ENCODE measurements at regions not wholly inside any gene's neighbourhood (a gene's known extent, or its start where the extent isn't known, plus 50 kb on each side); places are given as distances from the start of the nearest gene placed in this dataset.
"Not testable (repeated sequence)": the region's sequence is repeated elsewhere in the genome, so short reads cannot be mapped to it uniquely, and the experiment has no call there.

DNA sequence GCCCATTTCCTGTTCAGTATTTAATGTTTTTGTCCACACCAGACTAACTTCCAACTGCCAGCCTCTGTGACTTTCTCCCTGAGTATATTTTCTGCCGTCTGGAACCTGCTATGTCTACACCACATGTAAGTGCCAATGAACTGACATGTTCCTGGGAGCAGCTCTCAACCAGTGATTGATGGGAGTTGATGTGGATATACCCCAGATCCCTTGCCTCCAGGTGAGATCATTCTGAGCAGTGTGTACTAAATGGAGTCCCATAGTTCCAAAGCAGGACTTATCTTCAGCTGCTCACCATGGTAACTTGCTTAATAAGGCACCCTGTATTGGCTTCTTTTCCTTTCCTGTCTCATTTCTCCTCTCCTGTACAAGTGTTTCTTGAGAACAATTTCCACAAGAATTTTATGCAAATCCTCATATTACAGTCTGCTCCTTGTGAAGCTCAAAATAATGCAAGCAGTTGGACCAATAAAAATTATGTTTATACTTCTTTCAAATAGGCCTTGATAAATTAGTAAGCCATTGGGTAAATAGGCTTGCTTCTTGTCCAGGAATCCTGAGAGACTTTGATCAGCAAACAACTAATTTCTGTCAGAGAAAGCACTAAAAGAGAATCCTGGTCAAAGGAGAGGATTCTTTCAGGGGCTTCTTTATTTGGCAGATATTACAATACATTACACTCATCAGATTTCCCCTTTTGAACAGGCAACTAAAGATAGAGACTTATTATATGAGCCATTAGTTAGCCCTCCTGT is 911.7 kb upstream of the NDST4 start:
- no peak for DNase-seq

DNA sequence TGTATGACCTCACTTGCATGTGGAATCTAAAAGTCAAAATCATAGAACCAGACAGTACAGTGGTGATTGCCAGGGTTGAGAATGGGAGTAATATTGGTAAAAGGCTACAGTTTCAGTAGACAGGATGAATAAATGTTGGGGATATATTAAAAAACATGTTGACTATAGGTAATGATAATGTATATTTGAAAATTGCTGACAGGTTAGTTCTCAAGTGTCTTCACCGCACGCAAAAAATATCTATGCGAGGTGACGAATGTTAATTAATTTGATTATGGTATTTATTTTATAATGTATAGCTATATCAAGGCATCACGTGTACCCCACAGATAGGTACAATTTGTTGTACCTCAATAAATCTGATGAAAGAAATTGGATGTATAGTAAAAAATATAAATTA is 909.6 kb upstream of the NDST4 start:
- no peak for DNase-seq

DNA sequence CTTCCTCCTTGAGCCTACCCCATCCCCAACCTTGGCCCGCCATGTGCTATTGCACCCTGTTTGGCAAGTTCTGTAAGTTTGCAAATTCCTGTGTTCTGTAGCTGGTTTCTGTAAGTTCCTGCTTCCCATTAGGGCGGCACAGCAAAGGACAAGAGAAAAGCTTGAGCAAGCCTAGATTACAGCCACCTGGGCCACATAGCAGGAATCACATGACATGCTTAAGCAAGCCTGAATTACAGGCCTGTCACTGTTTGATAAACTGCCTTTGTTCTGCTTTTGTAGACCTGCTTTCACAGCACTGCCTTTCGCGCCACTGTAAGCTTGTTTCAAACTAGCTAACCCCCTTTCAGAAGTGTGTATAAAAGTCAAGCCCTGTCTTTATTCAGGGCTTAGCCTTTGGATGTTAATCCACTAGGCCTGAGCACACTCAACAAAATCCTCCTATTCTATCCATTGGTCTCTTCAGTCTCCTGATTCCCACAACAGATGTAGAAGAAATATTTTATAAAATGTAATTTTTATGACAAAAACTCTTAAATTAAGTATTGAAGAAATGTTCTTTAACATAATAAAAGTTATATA is 906.8 kb upstream of the NDST4 start:
- DNase-seq = no peak

DNA sequence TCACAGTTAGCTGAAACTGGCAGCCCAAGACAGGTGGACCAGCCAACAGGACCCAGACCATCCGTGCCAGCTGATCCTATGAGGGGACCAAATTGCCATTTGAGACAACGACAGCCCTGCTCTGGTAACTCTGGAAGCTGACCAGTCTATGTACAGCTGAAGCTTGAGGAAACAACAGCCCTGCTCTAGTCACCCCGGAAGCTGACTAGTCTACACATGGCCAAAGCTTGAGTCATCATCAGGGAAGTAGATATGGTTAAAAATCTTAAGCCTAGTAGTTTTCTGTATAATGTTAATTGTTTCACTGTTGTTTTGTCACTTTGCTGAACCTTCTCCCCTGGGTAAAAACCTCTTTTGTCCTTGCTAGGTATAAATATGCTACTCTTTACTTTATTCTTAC is 905.4 kb upstream of the NDST4 start:
- DNase-seq = no peak

DNA sequence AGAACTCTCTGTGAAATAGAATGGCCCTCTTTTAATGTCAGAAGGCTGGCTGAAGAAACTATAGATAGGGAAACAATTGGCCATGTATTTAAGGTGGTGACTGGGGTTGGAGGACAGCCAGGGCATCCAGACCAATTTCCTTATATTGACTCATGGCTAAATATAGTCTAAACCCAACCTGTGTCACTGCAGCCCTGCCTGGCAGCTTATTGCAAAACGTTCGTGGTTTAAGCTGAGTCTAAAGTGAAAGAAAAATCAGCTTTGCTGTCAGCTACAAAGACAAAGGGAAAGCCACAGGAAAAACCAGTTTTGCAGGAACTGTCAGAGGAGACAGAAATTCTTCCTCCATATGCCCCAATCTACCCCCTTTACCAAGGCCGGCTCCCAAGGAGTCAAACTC is 902.8 kb upstream of the NDST4 start:
- DNase-seq = no peak

DNA sequence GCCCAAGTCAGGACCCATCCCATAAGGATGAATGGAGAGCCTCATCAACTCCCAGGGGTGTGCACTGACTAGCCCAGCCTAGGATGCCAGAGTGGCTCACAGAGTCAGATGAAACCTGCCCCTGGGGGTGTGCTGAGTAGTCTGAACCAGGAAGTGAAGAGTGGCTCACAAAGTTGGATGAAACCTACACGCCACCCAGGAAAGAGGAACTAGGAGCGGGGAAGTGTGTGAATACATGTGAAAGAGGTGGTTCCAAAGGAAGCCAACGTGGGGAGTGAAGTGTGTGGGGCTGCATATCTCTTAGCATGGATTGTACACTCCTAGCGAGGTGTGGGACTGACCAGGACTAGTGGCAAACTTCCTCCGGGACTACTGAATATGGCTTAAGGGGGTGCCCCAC is 902.1 kb upstream of the NDST4 start:
- DNase-seq = no peak

DNA sequence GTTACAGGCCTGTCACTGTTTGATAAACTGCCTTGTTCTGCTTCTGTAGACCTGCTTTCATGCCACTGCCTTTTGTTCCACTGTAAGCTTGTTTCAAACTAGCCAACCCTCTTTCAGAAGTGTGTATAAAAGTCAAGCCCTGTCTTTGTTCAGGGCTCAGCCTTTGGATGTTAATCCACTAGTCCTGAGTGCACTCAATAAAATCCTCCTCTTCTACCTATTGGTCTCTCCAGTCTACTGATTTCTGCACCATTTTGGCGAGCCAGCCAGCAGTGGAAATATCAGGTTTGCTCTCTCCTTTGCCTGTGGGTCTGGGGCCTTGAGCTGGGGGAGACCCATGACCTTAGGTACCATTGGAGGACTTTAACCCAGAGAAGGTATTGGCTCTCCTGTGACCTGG is 901.6 kb upstream of the NDST4 start:
- DNase-seq = no peak

DNA sequence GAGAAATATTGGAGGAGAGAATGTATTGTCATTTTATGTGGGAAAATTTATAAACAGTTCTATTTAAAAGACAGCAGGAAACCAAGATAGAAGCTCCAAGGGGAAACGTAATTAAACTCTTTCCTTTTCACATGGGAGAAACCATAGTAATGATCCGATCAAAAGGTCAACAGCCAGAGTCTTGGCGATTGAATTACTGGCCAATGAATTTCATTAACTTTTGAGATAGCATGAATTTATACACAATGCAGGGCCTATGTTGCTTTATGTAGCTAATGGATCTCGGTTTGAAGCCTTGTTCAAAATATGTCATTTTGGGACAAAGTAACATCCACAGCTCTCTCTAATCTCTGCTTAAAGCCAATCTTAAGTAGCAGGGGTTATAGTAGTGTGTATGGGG is 897.5 kb upstream of the NDST4 start:
- DNase-seq = no peak

DNA sequence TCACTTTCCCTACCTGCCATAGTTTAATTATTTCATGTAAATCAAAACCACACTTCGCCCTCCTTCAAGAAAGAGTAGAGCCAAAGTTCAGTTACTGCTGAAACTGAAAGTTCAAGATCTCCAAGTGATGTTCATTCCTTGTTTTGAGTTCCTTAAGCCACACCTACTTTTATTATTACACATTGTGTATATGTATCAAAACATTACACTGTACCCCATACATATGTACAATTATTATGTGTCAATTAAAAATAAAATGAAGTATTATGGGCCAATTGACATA is 892.3 kb upstream of the NDST4 start:
- no peak for DNase-seq

DNA sequence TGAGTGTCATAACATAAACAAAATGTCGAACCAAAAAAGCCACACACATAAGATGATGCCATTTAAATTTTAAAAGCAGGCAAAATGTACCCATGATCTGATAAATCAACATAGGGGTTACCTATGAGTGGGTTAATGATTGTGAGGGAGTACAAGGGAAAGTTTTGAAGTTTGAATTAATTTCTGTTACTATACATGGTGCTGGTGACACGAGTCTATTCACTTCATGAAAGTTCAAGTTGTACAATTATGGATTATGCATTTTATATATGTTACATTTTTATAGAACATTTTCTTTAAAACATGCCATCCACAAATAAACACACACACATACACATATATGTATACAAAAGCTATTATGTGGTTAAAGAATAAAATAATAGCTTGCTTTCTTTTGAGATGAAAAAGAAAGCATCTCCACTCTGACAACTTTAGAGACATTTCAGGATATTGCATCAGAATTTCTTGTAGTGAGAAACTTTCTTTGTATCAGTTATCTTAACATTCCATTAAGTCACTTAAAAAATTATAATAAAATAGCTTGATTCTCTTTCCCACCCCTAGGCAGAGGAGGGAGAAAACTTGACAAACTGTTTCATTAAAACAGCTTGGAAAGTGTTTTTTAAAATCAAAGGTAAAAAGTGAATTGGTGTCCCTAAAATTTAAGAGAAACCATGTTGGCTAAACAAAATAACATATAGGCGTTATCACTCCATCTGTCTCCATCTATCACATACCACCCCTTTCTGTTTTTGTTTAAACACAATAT is 891.8 kb upstream of the NDST4 start:
- no peak for DNase-seq

DNA sequence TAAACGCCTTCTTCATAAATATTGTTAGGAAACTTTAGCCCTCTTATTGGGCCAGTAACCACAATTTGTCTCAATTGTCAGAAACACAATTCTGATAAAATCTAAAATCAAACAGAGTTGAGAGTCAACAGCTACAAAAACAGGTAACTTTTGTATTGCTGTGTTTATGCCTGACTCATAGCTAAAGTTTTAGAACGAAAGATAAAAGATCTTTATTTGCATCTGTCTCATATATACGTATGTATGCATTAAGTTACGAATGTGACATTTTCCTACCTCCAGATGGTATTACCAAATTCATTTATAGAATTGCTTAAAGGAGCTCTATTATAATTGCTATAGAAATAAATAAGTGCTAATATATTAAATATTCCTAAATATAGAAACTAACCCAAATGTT is 887.9 kb upstream of the NDST4 start:
- DNase-seq = no peak

DNA sequence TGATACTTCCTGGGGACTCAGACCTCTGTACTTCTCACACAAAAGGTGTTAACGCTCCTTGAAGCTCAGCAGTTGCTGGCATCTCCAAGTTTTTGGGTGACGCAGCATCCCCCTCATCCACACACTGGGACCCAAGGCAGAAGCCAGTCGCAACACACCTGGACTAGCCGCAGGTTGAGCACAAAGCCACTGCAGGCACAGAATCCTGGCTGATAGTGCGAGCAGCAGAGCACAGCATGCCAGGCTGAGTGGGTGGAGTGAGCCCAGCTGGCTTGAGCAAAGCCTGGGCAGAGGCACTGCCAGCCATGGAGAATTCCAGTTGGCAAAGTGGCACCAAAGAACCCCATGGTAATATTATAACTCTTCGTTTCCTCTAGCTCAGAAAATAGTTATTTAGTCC is 873.2 kb upstream of the NDST4 start:
- no peak for DNase-seq

DNA sequence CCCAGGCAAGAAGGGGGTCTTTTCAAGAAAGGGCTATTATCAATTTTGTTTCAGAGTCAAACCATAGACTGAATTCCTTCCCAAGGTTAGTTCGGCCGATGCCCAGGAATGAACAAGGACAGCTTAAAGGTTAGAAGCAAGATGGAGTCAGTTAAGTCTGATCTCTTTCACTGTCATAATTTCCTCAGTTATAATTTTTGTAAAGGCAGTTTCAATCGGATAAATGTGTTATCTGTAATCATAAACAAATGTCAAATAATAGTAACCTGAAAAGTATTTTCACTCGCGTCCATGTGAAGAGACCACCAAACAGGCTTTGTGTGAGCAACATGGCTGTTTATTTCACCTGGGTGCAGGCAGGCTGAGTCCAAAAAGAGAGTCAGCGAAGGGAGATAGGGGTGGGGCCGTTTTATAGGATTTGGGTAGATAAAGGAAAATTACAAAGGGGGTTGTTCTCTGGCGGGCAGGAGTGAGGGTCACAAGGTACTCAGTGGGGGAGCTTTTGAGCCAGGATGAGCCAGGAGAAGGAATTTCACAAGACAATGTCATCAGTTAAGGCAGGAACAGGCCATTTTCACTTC is 862.1 kb upstream of the NDST4 start:
- DNase-seq = not testable (repeated sequence)

DNA sequence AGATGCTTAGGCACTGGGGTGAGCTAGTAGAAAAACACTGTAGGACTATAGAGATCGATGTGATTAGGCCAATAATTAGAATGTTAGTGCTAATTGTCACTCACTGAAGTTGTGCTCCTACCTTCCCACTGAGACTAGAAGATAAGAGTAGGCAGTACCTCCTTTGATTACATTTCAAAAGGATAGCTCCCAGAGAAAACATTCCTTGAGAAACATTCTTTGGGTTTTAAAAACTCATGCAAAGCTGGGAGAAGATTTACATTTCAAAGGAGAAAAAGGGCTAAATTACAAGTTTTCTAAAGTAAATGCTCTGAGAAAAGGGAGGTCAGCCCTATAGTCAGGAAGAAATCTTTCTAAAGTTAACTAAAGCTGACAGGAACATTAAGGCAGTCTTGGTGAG is 860.3 kb upstream of the NDST4 start:
- DNase-seq = no peak

DNA sequence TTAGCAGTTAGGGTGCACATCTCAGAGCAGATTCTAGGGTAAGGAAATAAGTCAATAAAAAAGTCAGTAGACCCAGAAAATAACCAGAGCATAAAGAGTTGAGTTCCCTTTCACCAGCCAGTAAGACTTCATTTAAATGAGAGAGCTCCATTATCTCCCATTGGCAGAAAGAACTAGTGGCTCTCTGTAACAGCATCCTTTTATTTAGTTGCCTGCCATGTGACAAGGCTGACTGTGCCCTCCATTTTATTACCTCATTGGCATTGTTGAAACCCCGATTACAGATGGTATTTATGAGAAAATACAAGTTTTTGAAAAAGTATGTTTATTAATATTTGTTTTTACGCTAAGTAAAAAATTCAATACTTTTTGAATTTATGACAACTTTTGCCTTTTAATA is 859.5 kb upstream of the NDST4 start:
- no peak for DNase-seq

DNA sequence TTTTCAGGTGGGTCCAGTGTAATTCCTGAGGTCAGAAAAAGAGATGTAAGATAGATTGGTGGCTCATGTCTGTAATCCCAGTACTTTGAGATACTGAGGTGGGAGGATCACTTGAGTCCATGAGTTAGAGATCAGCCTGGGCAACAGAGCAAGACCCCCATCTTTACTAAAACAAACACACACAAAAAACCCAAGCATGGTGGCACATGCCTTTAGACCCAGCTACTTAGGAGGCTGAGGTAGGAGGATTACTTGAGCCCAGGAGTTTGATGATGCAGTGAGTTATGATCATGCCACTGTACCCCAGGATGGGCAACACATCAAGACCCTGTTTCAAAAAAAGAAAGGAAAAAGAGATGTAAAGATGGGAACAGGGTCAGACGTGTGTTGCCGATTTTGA is 857.4 kb upstream of the NDST4 start:
- DNase-seq = no peak

DNA sequence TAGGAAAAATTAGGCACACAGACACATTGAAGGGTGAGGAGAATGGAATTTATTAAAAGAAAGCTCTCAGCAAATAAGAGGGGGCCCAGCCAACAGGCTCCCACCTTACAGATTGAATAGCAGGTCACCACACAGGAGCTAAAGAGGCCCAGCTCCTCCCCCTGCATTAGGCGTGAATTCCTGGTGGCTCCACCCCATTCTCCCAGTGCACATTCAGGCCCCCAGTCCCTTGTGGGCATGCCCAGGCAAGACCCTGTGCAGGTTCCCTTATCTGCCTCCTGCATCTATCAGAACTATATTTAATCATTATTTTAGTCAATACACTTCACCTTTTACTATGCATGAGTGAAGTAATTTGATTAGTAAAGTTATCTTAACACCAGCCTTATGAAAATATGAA is 856.3 kb upstream of the NDST4 start:
- DNase-seq = no peak

DNA sequence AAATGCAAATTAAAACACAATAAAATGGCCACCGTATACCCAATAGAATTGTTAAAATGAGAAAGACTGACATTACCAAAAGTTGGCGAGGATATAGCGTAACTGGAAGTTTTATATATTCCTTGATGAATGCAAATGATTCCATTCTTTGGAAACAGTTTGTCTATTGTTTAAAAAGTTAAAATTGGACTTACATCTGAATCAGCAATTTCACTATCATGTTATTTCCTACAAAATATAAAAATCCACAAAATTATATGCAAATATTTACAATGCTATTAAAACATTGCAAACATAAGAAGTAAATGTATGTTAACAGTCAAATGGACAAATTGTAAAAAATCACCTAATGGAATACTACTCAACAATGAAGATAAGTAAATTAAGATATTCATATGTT is 852.2 kb upstream of the NDST4 start:
- no peak for DNase-seq

DNA sequence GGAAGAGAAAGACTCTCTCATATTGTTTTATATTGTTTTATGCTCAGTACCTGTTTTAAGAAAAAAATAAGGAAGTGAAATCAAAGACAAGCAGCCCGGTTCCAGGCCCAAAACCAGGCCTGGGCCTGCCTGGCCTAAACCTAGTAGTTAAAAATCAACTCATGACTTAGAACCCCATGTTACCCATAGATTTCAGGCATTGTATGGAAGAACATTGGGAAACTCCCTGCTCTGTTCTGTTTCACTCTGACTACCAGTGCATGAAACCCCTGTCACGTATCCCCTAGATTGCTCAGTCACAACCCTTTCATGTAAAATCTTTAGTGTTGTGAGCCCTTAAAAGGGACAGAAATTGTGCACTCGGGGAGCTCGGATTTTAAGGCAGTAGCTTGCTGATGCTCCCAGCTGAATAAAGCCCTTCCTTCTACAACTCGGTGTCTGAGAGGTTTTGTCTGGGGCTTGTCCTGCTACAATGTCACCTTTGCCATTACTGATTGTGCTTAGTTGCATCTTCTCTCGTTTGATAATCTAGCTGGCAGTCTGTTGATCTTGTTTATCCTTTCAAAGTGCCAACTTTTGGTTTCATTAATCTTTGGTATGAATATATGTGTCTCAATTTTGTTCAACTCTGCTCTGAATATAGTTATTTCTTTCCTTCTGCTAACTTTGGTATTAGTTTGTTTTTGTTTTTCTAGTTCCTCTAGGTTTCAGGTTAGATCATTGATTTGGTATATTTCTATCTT is 842.8 kb upstream of the NDST4 start:
- DNase-seq = not testable (repeated sequence)

DNA sequence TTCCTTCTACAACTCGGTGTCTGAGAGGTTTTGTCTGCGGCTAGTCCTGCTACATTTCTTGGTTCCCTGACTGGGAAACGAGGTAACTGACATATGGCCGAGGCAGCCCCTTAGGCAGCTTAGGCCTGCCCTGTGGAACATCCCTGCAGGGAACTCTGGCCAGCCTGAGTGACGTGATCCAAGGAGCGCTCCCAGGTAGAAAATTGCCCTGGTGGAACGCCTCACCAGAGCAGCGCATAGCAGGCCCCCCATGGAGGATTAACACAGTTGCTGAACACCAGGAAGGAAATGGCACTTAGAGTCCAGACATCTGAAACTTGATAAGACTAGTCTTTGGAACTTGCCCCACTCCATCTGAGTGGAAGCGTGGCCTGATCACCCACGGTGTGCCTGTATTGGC is 837.4 kb upstream of the NDST4 start:
- no peak for DNase-seq

DNA sequence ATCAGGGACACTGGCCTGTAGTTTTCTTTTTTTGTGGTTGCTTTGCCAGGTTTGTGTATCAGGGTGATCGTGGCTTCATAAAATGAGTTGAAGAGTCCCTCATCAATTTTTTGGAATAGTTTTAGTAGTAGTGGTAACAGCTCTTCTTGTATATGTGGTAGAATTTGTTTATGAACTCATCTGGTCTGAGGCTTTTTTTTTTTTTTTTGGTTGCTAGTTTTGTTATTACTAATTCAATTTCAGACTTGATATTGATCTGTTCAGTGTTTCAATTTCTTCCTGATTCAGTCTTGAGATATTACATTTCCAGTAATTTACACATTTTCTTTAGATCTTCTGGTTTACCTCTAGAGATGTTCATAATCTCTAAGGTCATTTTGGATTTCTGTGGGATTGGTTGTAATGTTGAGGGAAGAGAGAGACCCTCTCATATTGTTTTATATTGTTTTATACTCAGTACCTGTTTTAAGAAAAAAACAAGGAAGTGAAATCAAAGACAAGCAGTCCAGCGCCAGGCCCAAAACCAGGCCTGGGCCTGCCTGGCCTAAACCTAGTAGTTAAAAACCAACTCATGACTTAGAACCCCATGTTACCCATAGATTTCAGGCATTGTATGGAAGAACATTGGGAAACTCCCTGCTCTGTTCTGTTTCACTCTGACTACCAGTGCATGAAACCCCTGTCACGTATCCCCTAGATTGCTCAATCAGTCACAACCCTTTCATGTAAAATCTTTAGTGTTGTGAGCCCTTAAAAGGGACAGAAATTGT is 836.7 kb upstream of the NDST4 start:
- not testable (repeated sequence) for DNase-seq
